SU-DHL-6 (cell line): ENCODE measurements at regions not wholly inside any gene's neighbourhood (a gene's known extent, or its start where the extent isn't known, plus 50 kb on each side); places are given as distances from the start of the nearest gene placed in this dataset.

Experiments
- EZH2phosphoT487 ChIP-seq: fragments of 200-600 bp; sonication (generic), shearing (Covaris generic); conservative IDR thresholded peaks from 2 replicates; pipeline ENCODE4 v1.6.1; 2018; ENCODE audit warnings: mild to moderate bottlenecking, antibody characterized with exemption, low read length, moderate library complexity, mixed read lengths
- TF ChIP-seq, protein P1 (sequence below): fragments of 200-600 bp; sonication (generic); IDR thresholded peaks from one replicate; pipeline ENCODE4 v1.5.1; 2017; ENCODE audit warnings: antibody characterized with exemption, mild to moderate bottlenecking, low read length, moderate library complexity; ENCODE audit not compliant: insufficient read depth, poor library complexity, severe bottlenecking

GRCh38 chr3:107983247-107983646 is 107.6 kb downstream of the CD47 start:
- TF ChIP-seq, protein P1, sequence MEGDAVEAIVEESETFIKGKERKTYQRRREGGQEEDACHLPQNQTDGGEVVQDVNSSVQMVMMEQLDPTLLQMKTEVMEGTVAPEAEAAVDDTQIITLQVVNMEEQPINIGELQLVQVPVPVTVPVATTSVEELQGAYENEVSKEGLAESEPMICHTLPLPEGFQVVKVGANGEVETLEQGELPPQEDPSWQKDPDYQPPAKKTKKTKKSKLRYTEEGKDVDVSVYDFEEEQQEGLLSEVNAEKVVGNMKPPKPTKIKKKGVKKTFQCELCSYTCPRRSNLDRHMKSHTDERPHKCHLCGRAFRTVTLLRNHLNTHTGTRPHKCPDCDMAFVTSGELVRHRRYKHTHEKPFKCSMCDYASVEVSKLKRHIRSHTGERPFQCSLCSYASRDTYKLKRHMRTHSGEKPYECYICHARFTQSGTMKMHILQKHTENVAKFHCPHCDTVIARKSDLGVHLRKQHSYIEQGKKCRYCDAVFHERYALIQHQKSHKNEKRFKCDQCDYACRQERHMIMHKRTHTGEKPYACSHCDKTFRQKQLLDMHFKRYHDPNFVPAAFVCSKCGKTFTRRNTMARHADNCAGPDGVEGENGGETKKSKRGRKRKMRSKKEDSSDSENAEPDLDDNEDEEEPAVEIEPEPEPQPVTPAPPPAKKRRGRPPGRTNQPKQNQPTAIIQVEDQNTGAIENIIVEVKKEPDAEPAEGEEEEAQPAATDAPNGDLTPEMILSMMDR, result no peak
- TF ChIP-seq EZH2phosphoT487, result no peak
